ENCODE measurements at regions not wholly inside any gene's neighbourhood (a gene's known extent, or its start where the extent isn't known, plus 50 kb on each side); places are given as distances from the start of the nearest gene placed in this dataset.
"Not testable (repeated sequence)": the region's sequence is repeated elsewhere in the genome, so short reads cannot be mapped to it uniquely, and the experiment has no call there.

GRCh38 chr5:72649449-72649848, 142.2 kb upstream of the ZNF366 start:
- DNase-seq: no peak

- no peak for DNase-seq
Measured at GRCh38 chr5:72648480-72648879, 141.3 kb upstream of the ZNF366 start.

GRCh38 chr5:72647806-72648205, 140.6 kb upstream of the ZNF366 start:
- DNase-seq: no peak

GRCh38 chr5:72646246-72646866, 139.1 kb upstream of the ZNF366 start:
- no peak for DNase-seq

DNA sequence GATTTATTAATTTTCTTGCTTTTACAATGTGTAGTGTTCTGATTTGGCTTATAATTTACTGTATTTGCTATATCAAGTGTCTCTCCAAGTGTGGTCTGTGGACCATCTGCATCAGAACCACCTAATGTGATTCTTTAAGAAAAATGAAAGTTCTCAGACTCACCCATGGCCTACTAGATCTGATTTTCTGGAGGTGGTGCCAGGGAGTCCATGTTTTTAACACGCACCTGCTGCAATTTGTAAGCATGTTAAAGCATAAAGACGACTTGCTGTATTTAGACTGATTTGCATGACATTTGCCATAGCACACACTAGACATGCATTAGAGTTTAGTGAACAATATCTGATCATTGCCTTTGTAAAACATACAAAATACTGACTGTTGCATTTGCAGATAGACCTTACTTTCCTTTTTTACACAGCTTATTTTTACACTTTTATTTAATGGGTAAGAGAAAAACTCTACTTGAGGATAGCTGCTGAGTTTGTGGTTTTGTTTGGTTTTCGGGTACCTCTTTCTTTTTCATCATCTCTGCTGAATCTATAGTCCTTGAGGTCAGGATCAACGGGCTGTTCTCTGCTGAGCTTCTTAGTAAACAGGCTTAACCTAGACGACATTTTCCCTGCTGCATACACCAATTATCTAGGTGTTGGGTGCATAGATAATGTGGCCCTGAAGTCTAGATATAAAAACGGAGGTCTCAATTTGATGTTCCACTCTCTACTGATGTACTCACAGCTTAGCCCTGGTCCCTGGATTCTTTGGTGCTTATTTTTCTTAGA, 138.0 kb upstream of the ZNF366 start:
- DNase-seq: no peak

GRCh38 chr5:72644296-72644695, 137.1 kb upstream of the ZNF366 start:
- DNase-seq: no peak

DNA sequence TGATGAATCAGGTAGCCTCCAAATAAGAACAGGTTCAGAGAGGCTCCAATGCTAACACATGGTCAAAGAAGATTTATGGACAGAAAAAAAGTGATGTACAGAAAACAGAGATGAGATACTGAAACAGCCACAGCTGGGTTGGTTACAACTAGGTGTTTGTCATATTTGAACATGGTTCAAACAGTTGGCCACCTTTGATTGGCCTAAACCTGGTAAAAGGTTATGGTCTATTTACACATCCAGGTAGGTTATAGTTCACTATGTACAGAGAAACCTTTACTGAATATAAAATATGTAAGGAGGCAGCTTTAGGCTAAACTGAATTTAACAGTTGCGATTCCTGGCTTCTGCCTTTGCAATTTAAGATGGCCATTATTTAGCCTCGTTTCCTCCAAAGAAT, 134.0 kb upstream of the ZNF366 start:
- DNase-seq: no peak

- DNase-seq: no peak
Measured at GRCh38 chr5:72637058-72637457, 129.8 kb upstream of the ZNF366 start.

DNA sequence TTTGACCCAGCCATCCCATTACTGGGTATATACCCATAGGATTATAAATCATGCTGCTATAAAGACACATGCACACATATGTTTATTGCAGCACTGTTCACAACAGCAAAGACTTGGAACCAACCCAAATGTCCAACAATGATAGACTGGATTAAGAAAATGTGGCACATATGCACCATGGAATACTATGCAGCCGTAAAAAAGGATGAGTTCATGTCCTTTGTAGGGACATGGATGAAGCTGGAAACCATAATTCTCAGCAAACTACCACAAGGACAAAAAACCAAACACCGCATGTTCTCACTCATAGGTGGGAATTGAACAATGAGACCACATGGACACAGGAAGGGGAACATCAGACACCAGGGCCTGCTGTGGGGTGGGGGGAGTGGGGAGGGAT, 129.4 kb upstream of the ZNF366 start:
- DNase-seq: not testable (repeated sequence)

DNA sequence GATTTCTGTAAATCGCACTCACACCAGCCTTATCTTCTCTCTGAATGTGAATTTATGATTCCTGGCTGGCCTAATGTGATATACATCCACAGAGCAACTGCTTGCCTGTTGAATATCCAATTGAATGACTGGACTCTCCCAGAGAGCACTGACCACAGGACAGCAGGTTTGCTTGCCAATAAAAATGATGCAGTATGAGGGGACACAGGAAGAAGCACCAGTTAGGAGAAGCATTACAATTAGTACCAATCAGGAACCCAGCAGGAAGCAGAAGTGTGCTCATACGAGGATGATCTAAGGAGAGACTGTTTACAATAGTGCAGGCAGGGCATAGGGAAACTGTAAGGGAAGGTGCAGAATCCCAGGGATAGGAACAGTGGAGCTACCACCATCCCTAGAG, 127.2 kb upstream of the ZNF366 start:
- no peak for DNase-seq

DNA sequence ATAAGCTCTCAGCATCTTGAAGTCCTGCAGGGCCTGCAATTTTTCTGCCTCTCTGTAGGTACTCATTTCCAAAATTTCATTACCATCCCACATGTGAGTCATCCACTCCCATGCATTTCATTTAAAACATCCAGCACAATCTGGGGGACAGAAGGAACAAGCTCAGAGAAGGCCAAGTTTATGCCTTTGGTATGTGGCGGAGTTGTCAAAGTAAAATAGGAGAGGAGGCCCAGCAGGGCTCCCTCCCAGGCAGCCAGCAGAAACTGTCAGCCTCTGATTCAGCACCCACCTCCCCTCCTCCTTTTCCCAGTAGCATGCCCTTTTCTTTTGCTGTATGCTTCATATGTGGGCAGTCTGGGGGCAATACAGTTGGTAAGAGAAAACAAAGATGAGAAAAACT, 126.4 kb upstream of the ZNF366 start:
- DNase-seq: no peak

GRCh38 chr5:72633041-72633445, 125.8 kb upstream of the ZNF366 start:
- no peak for DNase-seq

GRCh38 chr5:72630721-72631120, 123.5 kb upstream of the ZNF366 start:
- DNase-seq: no peak

- no peak for DNase-seq
Measured at GRCh38 chr5:72630081-72630480, 122.9 kb upstream of the ZNF366 start.

DNA sequence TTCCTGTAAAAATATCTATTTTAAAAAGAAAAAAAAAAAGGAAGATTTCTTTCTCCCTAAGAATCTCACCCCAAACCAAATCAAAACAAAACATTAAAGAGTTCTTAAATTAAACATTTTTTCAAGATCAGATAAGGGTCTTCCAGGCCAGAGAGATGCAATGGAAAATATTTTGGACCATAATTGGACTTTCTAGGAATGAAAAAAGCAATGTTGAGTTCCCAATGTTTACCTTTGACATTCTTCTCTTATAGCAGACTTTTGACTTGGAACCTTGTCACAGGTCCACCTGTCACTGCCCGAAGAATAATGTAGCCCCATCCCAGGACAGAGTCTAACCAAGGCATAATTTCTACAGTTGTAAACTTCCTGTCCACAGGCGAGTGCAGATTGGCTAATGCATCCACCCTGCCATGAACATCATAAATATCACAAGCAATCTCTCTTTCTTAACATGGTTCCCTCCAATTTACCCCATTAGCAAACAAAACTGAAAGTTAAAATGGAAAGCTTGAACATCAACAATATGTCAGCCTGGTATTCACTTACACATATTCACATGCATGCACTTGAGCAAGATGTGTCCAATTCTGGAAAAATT, 121.7 kb upstream of the ZNF366 start:
- DNase-seq: no peak

GRCh38 chr5:72625332-72625731, 118.1 kb upstream of the ZNF366 start:
- no peak for DNase-seq

DNA sequence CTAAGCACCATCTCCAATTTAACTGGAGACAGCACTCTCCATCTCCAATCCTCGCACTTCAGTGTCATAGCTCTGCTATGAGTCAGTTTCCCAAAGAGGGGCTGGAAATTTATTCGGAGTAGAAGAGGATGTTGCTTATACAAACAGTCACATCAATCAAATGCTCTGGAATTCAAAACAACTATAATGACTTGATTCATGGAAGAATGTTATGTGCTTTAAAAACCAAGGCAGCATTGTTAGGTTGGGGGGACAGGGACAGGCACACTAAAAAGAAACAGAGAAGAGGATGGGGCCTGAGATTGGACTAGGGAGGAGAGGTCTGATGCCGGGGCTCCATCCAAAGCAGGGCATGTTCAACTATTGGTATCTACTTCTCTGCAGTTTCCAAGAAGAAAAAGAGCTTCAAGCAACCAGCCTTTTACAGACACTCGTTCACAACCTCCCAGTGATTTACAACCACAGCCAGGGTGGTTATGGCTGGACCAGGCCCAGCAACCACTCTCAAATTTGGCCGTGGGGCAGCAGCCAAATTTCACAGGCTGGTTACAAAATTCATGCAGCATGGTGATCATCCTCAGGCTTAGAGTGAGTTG, 117.5 kb upstream of the ZNF366 start:
- DNase-seq: no peak

GRCh38 chr5:72623936-72624335, 116.7 kb upstream of the ZNF366 start:
- DNase-seq: no peak

DNA sequence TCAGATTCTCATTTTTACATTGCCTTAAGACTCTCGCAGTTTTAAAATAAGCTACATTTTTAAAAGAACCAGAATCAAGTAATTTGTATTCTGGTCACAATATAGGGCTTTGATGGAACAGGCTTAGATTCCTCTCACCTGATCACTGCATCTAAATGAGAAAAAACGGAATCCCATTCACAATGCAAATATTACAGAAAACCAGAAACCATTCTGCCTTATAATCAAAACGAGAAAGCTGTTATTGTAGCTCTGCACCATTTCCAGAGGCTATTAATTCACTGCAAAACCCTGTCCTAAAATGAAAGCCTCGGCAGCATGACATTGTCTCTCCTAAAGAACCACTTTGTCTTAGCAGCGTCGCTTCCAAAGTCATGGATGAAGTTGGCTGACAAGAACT, 116.1 kb upstream of the ZNF366 start:
- no peak for DNase-seq

DNA sequence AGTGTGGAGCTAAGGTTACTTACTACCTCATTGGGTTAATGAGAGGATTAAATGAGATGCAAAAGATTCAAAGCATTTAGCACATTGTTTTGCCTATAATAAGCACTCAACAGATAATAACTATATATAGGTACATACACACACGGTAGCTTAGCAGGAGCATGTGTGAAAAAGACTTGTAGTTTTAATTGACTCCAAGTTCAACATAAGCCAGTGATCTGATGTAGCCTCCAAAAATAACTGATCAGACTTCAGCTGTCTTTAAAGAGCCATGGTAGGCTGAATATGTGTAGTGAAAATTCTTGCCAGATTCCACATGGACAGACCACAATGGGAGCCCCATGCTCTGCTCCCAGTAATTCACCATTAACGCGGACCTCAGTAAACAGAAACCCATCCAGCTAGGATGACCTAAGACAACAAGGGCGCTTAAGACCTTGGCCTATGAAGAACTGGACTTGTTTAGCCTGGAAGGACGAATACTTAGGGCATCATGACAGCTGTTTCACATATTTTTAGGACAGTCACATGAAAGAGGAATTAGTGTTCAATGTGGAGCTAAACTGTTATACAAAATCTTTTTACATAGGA, 115.1 kb upstream of the ZNF366 start:
- no peak for DNase-seq

DNA sequence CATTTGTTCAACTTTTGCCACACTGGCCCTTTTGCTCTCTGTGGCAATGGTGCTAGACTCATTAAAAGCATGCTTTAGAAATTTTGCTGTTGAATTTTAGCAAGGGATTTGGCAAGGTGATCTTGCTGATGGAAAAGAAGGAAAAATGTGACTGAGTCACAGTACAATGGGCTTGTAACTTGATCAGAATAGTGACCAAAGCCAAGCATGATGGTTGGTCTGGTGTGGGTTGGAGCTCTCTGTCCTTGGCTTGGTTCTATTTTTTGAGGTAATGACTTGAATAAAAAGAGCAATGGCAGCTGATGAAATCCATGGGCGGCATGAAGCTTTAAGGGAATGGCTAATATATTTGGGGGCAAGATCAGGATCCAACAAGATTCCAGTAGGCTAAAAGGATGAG, 114.4 kb upstream of the ZNF366 start:
- no peak for DNase-seq

- no peak for DNase-seq
Measured at GRCh38 chr5:72619677-72620076, 112.5 kb upstream of the ZNF366 start.

GRCh38 chr5:72619251-72619650, 112.0 kb upstream of the ZNF366 start:
- no peak for DNase-seq

DNA sequence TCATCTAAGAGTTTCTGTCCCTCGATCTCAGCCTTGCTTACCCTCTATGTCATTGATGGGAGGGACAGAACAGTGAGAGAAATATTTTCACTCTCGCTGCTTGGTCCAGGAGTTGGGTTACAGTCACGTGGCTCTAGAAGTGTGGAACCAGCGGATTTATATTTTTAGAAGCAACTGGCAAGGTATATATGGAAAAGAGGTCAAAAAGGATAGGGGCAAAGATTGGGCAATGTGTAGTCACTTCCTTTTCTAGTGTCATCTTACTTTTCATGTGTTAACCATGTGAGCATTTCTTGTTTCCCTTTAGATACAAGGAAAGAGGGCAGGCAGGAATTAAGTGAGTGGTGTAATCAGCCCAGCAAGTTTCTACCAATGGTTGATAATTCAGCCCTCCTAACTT, 111.5 kb upstream of the ZNF366 start:
- no peak for DNase-seq

All from DMS 273 treated with DMSO at 0.1 percent for 48 hours (cell line).